ENCODE measurements at regions not wholly inside any gene's neighbourhood (a gene's known extent, or its start where the extent isn't known, plus 50 kb on each side); places are given as distances from the start of the nearest gene placed in this dataset.
"Not testable (repeated sequence)": the region's sequence is repeated elsewhere in the genome, so short reads cannot be mapped to it uniquely, and the experiment has no call there.

DNA sequence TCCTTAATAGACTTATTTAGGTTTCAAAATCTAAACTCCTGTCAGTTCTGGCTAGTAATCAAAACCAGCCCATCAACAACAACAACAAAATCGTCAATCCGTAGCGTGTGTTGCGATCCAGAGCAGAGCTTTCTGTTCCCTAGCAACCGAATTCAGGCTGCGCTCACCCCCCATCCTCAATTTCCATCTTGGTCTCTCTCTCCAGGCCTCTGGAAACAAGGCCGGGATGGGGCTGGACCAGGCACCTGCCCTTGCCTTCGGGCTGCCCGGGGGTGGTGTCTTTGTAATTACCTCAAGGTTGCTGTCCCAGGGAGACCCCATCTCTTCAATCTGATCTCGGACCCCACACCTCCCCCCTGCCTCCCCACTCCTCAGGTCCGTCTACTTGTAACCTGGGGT is 1341.5 kb downstream of the BRD1 start:
- TF ChIP-seq, protein P1, sequence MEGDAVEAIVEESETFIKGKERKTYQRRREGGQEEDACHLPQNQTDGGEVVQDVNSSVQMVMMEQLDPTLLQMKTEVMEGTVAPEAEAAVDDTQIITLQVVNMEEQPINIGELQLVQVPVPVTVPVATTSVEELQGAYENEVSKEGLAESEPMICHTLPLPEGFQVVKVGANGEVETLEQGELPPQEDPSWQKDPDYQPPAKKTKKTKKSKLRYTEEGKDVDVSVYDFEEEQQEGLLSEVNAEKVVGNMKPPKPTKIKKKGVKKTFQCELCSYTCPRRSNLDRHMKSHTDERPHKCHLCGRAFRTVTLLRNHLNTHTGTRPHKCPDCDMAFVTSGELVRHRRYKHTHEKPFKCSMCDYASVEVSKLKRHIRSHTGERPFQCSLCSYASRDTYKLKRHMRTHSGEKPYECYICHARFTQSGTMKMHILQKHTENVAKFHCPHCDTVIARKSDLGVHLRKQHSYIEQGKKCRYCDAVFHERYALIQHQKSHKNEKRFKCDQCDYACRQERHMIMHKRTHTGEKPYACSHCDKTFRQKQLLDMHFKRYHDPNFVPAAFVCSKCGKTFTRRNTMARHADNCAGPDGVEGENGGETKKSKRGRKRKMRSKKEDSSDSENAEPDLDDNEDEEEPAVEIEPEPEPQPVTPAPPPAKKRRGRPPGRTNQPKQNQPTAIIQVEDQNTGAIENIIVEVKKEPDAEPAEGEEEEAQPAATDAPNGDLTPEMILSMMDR (IDR thresholded peaks at IDR 0.05), result no peak
- no peak for DNase-seq (ENCODE audit: low spot score)
- Histone ChIP-seq H3K27ac (no peak overlapping the region), H3K4me3 (no peak overlapping the region)

DNA sequence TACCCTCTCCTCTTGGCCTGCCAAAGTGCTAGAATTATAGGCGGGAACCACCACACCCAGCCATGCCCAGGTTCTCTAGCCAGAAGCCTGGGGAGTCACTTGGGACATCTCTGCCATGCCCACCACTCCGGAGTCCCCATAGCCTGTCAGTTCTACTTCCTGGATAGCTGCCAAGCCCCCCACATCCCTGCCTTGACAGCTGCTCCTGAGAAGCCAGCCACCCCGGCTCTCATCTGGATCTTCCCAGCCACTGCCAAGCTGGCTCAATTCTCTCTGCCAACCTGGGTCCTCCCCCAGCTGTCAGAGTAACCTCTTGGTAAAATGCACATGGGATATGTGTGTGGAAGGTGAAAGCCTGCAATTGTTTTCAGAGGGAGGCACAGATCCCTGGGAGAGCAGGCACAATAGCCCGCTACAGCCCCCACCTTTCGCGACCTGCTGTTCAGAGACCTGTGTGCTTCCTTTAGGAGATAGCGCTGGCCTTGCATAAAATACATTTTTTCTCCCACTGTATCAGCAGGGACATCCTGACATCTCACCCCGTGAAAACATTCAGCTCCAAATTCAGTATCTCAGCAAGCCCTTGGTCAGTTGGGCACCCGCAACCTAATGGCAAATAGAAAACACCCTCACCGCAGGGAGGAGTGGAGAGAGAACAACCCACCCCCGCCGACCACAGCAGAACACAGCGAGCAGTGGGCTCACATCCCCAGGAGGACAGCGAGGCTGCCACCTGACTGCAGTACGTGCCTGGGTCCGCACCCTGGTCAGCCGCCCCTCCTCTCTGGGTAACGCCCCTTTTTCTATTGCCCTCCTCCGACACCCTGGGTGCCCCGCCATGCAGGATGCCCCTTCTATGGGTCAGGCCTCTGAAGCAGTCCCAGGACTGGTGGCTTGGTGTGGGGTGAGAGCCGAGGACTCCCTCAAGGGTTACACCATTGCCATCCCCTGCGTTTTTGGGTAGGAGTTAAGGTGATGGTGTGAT is 1342.2 kb downstream of the BRD1 start:
- H3K4me3 ChIP-seq, result no peak overlapping the region
- no peak for DNase-seq (ENCODE audit: low spot score)
- no peak overlapping the region for H3K27ac ChIP-seq
- TF ChIP-seq, protein P1 (IDR thresholded peaks at IDR 0.05), result no peak

- Histone ChIP-seq H3K27ac (no peak overlapping the region), H3K4me3 (no peak overlapping the region)
- TF ChIP-seq, protein P1 (IDR thresholded peaks at IDR 0.05), result no peak
- peak; percentile 60 for DNase-seq (ENCODE audit: low spot score)
Measured at GRCh38 chr22:48483764-48484528, 1343.7 kb downstream of the BRD1 start.

- TF ChIP-seq, protein P1 (IDR thresholded peaks at IDR 0.05), result no peak
- no peak overlapping the region for H3K27ac ChIP-seq
- no peak overlapping the region for H3K4me3 ChIP-seq
- DNase-seq (ENCODE audit: low spot score), result no peak
Measured at GRCh38 chr22:48482771-48483170, 1344.9 kb downstream of the BRD1 start.

DNA sequence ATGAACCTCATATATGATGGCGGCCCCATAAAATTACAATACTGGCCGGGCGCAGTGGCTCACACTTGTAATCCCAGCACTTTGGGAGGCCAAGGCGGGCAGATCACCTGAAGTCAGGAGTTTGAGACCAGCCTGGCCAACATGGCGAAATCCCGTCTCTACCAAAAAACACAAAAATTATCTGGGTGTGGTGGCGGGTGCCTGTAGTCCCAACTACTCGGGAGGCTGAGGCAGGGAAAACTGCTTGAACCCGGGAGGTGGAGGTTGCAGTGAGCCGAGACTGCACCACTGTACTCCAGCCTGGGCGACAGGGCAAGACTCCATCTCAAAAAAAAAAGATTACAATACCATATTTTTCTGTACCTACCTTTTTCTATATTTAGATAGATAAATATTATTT is 1345.5 kb downstream of the BRD1 start:
- not testable (repeated sequence) for H3K27ac ChIP-seq, H3K4me3 ChIP-seq
- peak; percentile 4 for DNase-seq (ENCODE audit: low spot score)

- Histone ChIP-seq H3K4me3 (no peak overlapping the region), H3K27ac (no peak overlapping the region)
- DNase-seq (ENCODE audit: low spot score), result no peak
- TF ChIP-seq, protein P1 (IDR thresholded peaks at IDR 0.05), result no peak
Measured at GRCh38 chr22:48481748-48482147, 1345.9 kb downstream of the BRD1 start.

GRCh38 chr22:48478529-48479265 is 1349.0 kb downstream of the BRD1 start:
- peak; percentile 52 for DNase-seq (ENCODE audit: low spot score)
- TF ChIP-seq, protein P1 (IDR thresholded peaks at IDR 0.05), result no peak
- Histone ChIP-seq H3K27ac (no peak overlapping the region), H3K4me3 (no peak overlapping the region)
